ENCODE measurements at regions not wholly inside any gene's neighbourhood (a gene's known extent, or its start where the extent isn't known, plus 50 kb on each side); places are given as distances from the start of the nearest gene placed in this dataset.
"Not testable (repeated sequence)": the region's sequence is repeated elsewhere in the genome, so short reads cannot be mapped to it uniquely, and the experiment has no call there.

GRCh38 chr12:4154672-4155225 lies 118.8 kb upstream of the CCND2 start:
- DNase-seq = no peak

GRCh38 chr12:4153343-4153892 lies 120.1 kb upstream of the CCND2 start:
- DNase-seq = no peak

- no peak for DNase-seq
These were observed 121.3 kb upstream of the CCND2 start for GRCh38 chr12:4152145-4152795.

- no peak for DNase-seq
These were observed 122.0 kb upstream of the CCND2 start for GRCh38 chr12:4151362-4152121.

GRCh38 chr12:4150355-4150754 lies 123.2 kb upstream of the CCND2 start:
- DNase-seq = not testable (repeated sequence)

GRCh38 chr12:4148418-4149056 lies 125.0 kb upstream of the CCND2 start:
- DNase-seq = no peak

- no peak for DNase-seq
These were observed 126.5 kb upstream of the CCND2 start for GRCh38 chr12:4147031-4147481.

- DNase-seq = no peak
These were observed 127.3 kb upstream of the CCND2 start for GRCh38 chr12:4145990-4146859.

- DNase-seq = no peak
These were observed 128.9 kb upstream of the CCND2 start for GRCh38 chr12:4144676-4145075.

- DNase-seq = peak; percentile 41
These were observed 129.7 kb upstream of the CCND2 start for GRCh38 chr12:4143896-4144295.

GRCh38 chr12:4141348-4142270 lies 132.0 kb upstream of the CCND2 start:
- DNase-seq = no peak

- DNase-seq = no peak
These were observed 132.8 kb upstream of the CCND2 start for GRCh38 chr12:4140581-4141301.

GRCh38 chr12:4139191-4139590 lies 134.4 kb upstream of the CCND2 start:
- no peak for DNase-seq

GRCh38 chr12:4138532-4138931 lies 135.0 kb upstream of the CCND2 start:
- DNase-seq = not testable (repeated sequence)

GRCh38 chr12:4138051-4138450 lies 135.5 kb upstream of the CCND2 start:
- no peak for DNase-seq

- no peak for DNase-seq
These were observed 136.1 kb upstream of the CCND2 start for GRCh38 chr12:4137441-4137840.

- no peak for DNase-seq
These were observed 136.5 kb upstream of the CCND2 start for GRCh38 chr12:4137015-4137414.

GRCh38 chr12:4135919-4136605 lies 137.5 kb upstream of the CCND2 start:
- DNase-seq = no peak

- DNase-seq = no peak
These were observed 138.9 kb upstream of the CCND2 start for GRCh38 chr12:4134448-4135263.

Measured in NCI-H2171 treated with DMSO at 0.1 percent for 48 hours (cell line).